CD4-positive, alpha-beta T cell (primary cell): ENCODE measurements at regions not wholly inside any gene's neighbourhood (a gene's known extent, or its start where the extent isn't known, plus 50 kb on each side); places are given as distances from the start of the nearest gene placed in this dataset.

Source experiments
- ATAC-seq: fragments of 200-7000 bp; cut with Tn5 transposase; one replicate; pipeline ENCODE4 v1.10.0; 2022; ENCODE audit warnings: mild to moderate bottlenecking; ENCODE audit not compliant: poor library complexity
- CTCF ChIA-PET: fragments of 350-600 bp; sonication (Branson Sonifier 250); formaldehyde crosslinking; loops from one replicate; lab custom pipeline; 2021; ENCODE audit warnings: antibody characterized with exemption, inconsistent platforms; lab: Charles Lee
- POLR2A ChIA-PET: fragments of 350-600 bp; sonication (Branson Sonifier 250); formaldehyde crosslinking; loops from one replicate; lab custom pipeline; 2021; ENCODE audit warnings: antibody characterized with exemption, inconsistent platforms; lab: Charles Lee
- DNase-seq, 14 experiments: peaks; one replicate each; pipeline ENCODE4 v3.0.0-alpha.2; 2013 to 2020; ENCODE audit warnings: mixed read lengths in 2 of 14
- H3K27ac ChIP-seq, 2 donors: one replicate each; pipeline versions ENCODE4 v1.5.1 to v1.7.0; 2013; ENCODE audit warnings: low read length in 2 of 2, low read depth in 1 of 2, mild to moderate bottlenecking in 1 of 2
- H3K27me3 ChIP-seq, 2 experiments: 1 replicate in 1 of 2; 2 replicates in 1 of 2; pipeline versions ENCODE4 v1.6.1 to v1.7.0; 2013; ENCODE audit warnings: low read length in 2 of 2, control low read depth in 1 of 2, mild to moderate bottlenecking in 1 of 2, moderate library complexity in 1 of 2; ENCODE audit not compliant: insufficient read depth in 2 of 2, control insufficient read depth in 1 of 2
- H3K36me3 ChIP-seq: one replicate; pipeline ENCODE4 v1.6.1; 2013; ENCODE audit warnings: low read length, control low read depth; ENCODE audit not compliant: insufficient read depth
- H3K4me1 ChIP-seq: one replicate; pipeline ENCODE4 v1.6.1; 2013; ENCODE audit warnings: low read length, control low read depth; ENCODE audit not compliant: insufficient read depth
- H3K4me3 ChIP-seq: one replicate; pipeline ENCODE4 v1.5.1; 2013; ENCODE audit warnings: mild to moderate bottlenecking, low read length, moderate library complexity
- H3K9me3 ChIP-seq, 2 experiments: 1 replicate in 1 of 2; 2 replicates in 1 of 2; pipeline versions ENCODE4 v1.6.1 to v1.7.0; 2013; ENCODE audit warnings: low read length in 2 of 2, mild to moderate bottlenecking in 2 of 2, control low read depth in 1 of 2, moderate library complexity in 1 of 2; ENCODE audit not compliant: control insufficient read depth in 1 of 2, insufficient read depth in 1 of 2
- H3K27ac Mint-ChIP-seq: one replicate; pipeline ENCODE4 v1.8.0; 2020; ENCODE audit warnings: mixed read lengths
- H3K27me3 Mint-ChIP-seq: one replicate; pipeline ENCODE4 v1.8.0; 2021; ENCODE audit warnings: mixed read lengths
- H3K36me3 Mint-ChIP-seq: one replicate; pipeline ENCODE4 v1.8.0; 2021; ENCODE audit warnings: low read depth, mixed read lengths
- H3K4me1 Mint-ChIP-seq: one replicate; pipeline ENCODE4 v1.8.0; 2021; ENCODE audit warnings: low read depth, mixed read lengths
- H3K4me3 Mint-ChIP-seq: one replicate; pipeline ENCODE4 v1.8.0; 2020; ENCODE audit warnings: mild to moderate bottlenecking, mixed read lengths
- H3K9me3 Mint-ChIP-seq: one replicate; pipeline ENCODE4 v1.8.0; 2020; ENCODE audit warnings: mixed read lengths
- intact Hi-C, 2 experiments: fragments of 100-400 bp; cut with DNase I in 1 of 2; cut with micrococcal nuclease in 1 of 2; formaldehyde crosslinking; loops; one replicate each; pipeline versions ENCODE4 v1.15.1 to v1.9.0; 2023 to 2025; cut with DNase I, micrococcal nuclease
- TF ChIP-seq, protein P1 (sequence below): fragments of 200-600 bp; IDR thresholded peaks from one replicate; pipeline ENCODE4 v1.8.0; 2022; ENCODE audit warnings: antibody characterized with exemption, mild to moderate bottlenecking

DNA sequence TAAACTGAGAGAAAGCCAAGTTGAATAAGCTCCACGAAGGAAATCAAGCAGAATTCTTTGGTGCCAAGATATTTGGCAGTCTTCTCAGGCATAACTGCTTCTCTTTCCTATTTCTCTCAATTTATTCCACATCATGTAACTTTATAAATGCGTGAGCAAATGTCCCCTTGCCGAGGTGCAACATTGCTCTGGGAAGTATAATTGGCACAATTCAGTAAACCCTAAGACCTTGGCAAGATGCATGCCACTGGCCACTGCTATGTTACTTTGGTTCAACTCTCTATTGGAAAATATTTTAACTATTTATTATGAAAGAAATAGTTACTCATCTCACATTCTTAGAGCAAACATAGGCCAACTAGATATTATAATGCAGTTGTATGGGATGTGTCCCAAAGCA lies 170.2 kb downstream of the SUCNR1 start:
- CTCF ChIA-PET = no interaction called here
- no peak for ATAC-seq

DNA sequence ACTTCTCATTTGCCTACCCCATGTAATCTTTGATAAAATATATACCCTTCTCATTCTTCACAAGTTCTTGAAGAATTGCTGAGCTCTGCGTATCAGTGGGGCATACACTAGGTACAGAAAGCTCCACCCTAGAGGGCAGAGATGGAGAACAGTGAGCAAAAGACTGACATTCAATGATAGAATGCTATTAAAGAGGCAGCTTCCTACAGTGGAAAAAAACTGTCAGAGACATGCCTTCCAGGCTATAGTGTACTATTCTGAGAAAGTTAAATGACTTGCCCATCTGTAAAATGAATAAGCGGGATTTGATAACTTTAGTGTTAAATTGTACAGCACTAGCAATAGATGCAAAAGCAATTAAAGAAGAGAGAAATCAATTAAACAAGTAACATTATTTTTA lies 172.8 kb downstream of the SUCNR1 start:
- Mint-ChIP-seq H3K4me3 (no peak overlapping the region), H3K4me1 (no peaks in the 10 kb centered on the region), H3K36me3 (no peaks in the 10 kb centered on the region), H3K27me3 (peaks cover 5% of the 10 kb centered on the region), H3K27ac (no peak overlapping the region), H3K9me3 (no peaks in the 10 kb centered on the region)
- H3K4me3 ChIP-seq = no peak overlapping the region
- ChIA-PET POLR2A (no interaction called here), CTCF (no interaction called here)
- TF ChIP-seq, protein P1, sequence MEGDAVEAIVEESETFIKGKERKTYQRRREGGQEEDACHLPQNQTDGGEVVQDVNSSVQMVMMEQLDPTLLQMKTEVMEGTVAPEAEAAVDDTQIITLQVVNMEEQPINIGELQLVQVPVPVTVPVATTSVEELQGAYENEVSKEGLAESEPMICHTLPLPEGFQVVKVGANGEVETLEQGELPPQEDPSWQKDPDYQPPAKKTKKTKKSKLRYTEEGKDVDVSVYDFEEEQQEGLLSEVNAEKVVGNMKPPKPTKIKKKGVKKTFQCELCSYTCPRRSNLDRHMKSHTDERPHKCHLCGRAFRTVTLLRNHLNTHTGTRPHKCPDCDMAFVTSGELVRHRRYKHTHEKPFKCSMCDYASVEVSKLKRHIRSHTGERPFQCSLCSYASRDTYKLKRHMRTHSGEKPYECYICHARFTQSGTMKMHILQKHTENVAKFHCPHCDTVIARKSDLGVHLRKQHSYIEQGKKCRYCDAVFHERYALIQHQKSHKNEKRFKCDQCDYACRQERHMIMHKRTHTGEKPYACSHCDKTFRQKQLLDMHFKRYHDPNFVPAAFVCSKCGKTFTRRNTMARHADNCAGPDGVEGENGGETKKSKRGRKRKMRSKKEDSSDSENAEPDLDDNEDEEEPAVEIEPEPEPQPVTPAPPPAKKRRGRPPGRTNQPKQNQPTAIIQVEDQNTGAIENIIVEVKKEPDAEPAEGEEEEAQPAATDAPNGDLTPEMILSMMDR = no peak
- H3K4me1 ChIP-seq = no peaks in the 10 kb centered on the region
- intact Hi-C loops = no loop called here
- no peak overlapping the region for H3K27ac ChIP-seq
- H3K36me3 ChIP-seq = no peaks in the 10 kb centered on the region
- H3K27me3 ChIP-seq = no peaks in the 10 kb centered on the region
- ATAC-seq = no peak
- H3K9me3 ChIP-seq = no peaks in the 10 kb centered on the region
- no peak for DNase-seq

More for the DNA sequence above, 170.2 kb downstream of the SUCNR1 start:
- Mint-ChIP-seq H3K27ac (no peak overlapping the region), H3K4me3 (no peak overlapping the region), H3K36me3 (no peaks in the 10 kb centered on the region), H3K4me1 (no peaks in the 10 kb centered on the region), H3K27me3 (peaks cover 5% of the 10 kb centered on the region), H3K9me3 (no peaks in the 10 kb centered on the region)
- TF ChIP-seq, protein P1 = no peak
- H3K4me3 ChIP-seq = no peak overlapping the region
- POLR2A ChIA-PET = no interaction called here
- H3K4me1 ChIP-seq = no peaks in the 10 kb centered on the region
- no peaks in the 10 kb centered on the region for H3K27me3 ChIP-seq
- H3K27ac ChIP-seq = no peak overlapping the region
- no peaks in the 10 kb centered on the region for H3K9me3 ChIP-seq
- DNase-seq = no peak
- intact Hi-C loops = no loop called here
- no peaks in the 10 kb centered on the region for H3K36me3 ChIP-seq

DNA sequence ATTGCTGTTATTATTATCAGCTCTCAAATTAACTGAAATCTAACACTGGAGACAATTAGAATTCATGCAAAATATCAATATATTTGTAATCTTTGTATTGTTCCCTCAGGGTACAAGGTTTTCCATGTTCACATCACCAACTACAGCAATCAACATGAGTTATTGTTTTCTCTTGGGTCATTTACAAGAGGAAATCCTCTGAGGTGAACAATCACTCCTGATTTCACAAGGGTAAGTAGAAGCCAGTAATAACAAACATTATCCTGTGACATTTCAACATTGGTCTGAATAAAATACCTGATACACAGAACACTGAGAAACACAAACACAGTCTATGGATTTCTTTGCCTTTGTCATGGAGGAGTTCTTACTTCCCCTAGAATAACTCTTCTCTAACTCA lies 174.0 kb downstream of the SUCNR1 start:
- no peaks in the 10 kb centered on the region for H3K36me3 ChIP-seq
- POLR2A ChIA-PET = no interaction called here
- intact Hi-C loops = no loop called here
- TF ChIP-seq, protein P1 = no peak
- no peaks in the 10 kb centered on the region for H3K9me3 ChIP-seq
- H3K36me3 Mint-ChIP-seq = no peaks in the 10 kb centered on the region
- no peak for DNase-seq
- H3K27me3 Mint-ChIP-seq = peaks cover 5% of the 10 kb centered on the region
- no peaks in the 10 kb centered on the region for H3K27me3 ChIP-seq
- no peak overlapping the region for H3K27ac ChIP-seq
- ATAC-seq = no peak
- H3K4me3 Mint-ChIP-seq = no peak overlapping the region
- no peaks in the 10 kb centered on the region for H3K4me1 Mint-ChIP-seq
- no peaks in the 10 kb centered on the region for H3K9me3 Mint-ChIP-seq
- H3K4me3 ChIP-seq = no peak overlapping the region
- H3K4me1 ChIP-seq = no peaks in the 10 kb centered on the region
- CTCF ChIA-PET = no interaction called here
- H3K27ac Mint-ChIP-seq = no peak overlapping the region
